ENCODE measurements at regions not wholly inside any gene's neighbourhood (a gene's known extent, or its start where the extent isn't known, plus 50 kb on each side); places are given as distances from the start of the nearest gene placed in this dataset.

GRCh38 chr9:109602987-109603386 lies 104.9 kb upstream of the PTPN3 start:
- no peak for TF ChIP-seq ETV6 (conservative IDR thresholded peaks at IDR 0.05 in 1 of 2, IDR thresholded peaks at IDR 0.05 in 1 of 2; ENCODE audit: borderline replicate concordance in 1 of 2, low read depth in 1 of 2)
- no peak for TF ChIP-seq CTCF (IDR thresholded peaks at IDR 0.05 in 2 of 3, conservative IDR thresholded peaks at IDR 0.05 in 1 of 3; ENCODE audit: control insufficient read depth in 2 of 3, extremely low read depth in 1 of 3, insufficient read depth in 1 of 3, low read depth in 3 of 3, low read length in 3 of 3)
- TF ChIP-seq USF2 (IDR thresholded peaks at IDR 0.05; ENCODE audit: borderline replicate concordance, low read depth, low read length), result no peak
- no peak for TF ChIP-seq EZH2 (IDR thresholded peaks at IDR 0.05; ENCODE audit: borderline replicate concordance, control insufficient read depth, low read depth, low read length)
- no peak for TF ChIP-seq ELK1 (IDR thresholded peaks at IDR 0.05; ENCODE audit: low read depth, low read length)
- TF ChIP-seq POLR2A (IDR thresholded peaks at IDR 0.05; ENCODE audit: low read depth, low read length), result no peak
- no peak for TF ChIP-seq MEF2A (IDR thresholded peaks at IDR 0.05; ENCODE audit: insufficient read depth, low read depth, low read length)
- no peak for TF ChIP-seq ATF3 (IDR thresholded peaks at IDR 0.05; ENCODE audit: borderline replicate concordance, extremely low read depth, low read depth, low read length)
- TF ChIP-seq NFYB (IDR thresholded peaks at IDR 0.05; ENCODE audit: insufficient read depth, low read depth, low read length), result no peak
- TF ChIP-seq CEBPB (IDR thresholded peaks at IDR 0.05; ENCODE audit: borderline replicate concordance in 1 of 2, low read depth in 2 of 2, low read length in 2 of 2), result no peak
- no peak for TF ChIP-seq FOS (IDR thresholded peaks at IDR 0.05; ENCODE audit: borderline replicate concordance, extremely low read depth, insufficient read length)
- TF ChIP-seq CREB1 (IDR thresholded peaks at IDR 0.05; ENCODE audit: low read depth), result no peak
